Left ventricle myocardium inferior (tissue), 1 donor: ENCODE measurements at regions not wholly inside any gene's neighbourhood (a gene's known extent, or its start where the extent isn't known, plus 50 kb on each side); places are given as distances from the start of the nearest gene placed in this dataset.

Source experiments
- DNase-seq: peaks from one replicate; pipeline ENCODE4 v3.0.0-alpha.2; 2020
- H3K27ac ChIP-seq: fragments of 200-600 bp; replicated peaks from 2 replicates; pipeline ENCODE4 v1.8.0; 2021
- H3K27me3 ChIP-seq: fragments of 200-600 bp; 2 replicates; pipeline ENCODE4 v1.8.0; 2021; ENCODE audit warnings: low read depth
- H3K36me3 ChIP-seq: fragments of 200-600 bp; 2 replicates; pipeline ENCODE4 v1.8.0; 2021
- H3K4me1 ChIP-seq: fragments of 200-600 bp; 2 replicates; pipeline ENCODE4 v1.8.0; 2021
- H3K4me3 ChIP-seq: fragments of 200-600 bp; 2 replicates; pipeline ENCODE4 v1.8.0; 2021; ENCODE audit warnings: mild to moderate bottlenecking, moderate library complexity
- H3K9me3 ChIP-seq: fragments of 200-600 bp; replicated peaks from 2 replicates; pipeline ENCODE4 v1.8.0; 2021
- intact Hi-C: fragments of 100-400 bp; cut with micrococcal nuclease; formaldehyde crosslinking; loops from one replicate; pipeline ENCODE4 v1.11.0; 2022
- TF ChIP-seq, protein P1 (sequence below): fragments of 200-600 bp; IDR thresholded peaks from 2 replicates; pipeline ENCODE4 v1.8.0; 2021; ENCODE audit warnings: antibody characterized with exemption, mild to moderate bottlenecking, borderline replicate concordance
- donor health status: DM: no; HTN: yes; CAD: no; lungs with severe emphysema.

DNA sequence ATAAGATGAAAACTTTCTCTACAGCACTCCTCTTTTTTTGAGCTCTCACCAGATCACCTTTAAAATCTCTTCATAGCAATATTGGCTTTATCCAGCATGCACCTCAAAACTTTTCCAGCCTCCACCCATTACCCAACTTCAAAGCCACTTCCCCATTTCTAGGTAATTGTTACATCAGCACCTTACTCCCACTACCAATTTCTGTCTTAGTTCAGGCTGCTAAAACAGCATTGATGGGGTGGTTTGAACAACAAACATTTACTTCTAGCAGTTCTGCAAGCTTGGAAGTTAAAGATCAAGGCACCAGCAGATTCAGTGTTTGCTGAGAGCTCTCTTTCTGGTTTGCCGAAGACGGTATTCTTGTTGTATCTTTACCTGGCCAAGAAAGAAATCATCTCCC lies 114.0 kb upstream of the SLC39A10 start:
- Histone ChIP-seq H3K4me1 (no peaks in the 10 kb centered on the region), H3K4me3 (no peak overlapping the region), H3K36me3 (no peaks in the 10 kb centered on the region), H3K9me3 (peaks cover 9% of the 10 kb centered on the region), H3K27me3 (no peaks in the 10 kb centered on the region), H3K27ac (no peak overlapping the region)
- TF ChIP-seq, protein P1, sequence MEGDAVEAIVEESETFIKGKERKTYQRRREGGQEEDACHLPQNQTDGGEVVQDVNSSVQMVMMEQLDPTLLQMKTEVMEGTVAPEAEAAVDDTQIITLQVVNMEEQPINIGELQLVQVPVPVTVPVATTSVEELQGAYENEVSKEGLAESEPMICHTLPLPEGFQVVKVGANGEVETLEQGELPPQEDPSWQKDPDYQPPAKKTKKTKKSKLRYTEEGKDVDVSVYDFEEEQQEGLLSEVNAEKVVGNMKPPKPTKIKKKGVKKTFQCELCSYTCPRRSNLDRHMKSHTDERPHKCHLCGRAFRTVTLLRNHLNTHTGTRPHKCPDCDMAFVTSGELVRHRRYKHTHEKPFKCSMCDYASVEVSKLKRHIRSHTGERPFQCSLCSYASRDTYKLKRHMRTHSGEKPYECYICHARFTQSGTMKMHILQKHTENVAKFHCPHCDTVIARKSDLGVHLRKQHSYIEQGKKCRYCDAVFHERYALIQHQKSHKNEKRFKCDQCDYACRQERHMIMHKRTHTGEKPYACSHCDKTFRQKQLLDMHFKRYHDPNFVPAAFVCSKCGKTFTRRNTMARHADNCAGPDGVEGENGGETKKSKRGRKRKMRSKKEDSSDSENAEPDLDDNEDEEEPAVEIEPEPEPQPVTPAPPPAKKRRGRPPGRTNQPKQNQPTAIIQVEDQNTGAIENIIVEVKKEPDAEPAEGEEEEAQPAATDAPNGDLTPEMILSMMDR, result no peak
- intact Hi-C loops, result no loop called here
- no peak for DNase-seq

DNA sequence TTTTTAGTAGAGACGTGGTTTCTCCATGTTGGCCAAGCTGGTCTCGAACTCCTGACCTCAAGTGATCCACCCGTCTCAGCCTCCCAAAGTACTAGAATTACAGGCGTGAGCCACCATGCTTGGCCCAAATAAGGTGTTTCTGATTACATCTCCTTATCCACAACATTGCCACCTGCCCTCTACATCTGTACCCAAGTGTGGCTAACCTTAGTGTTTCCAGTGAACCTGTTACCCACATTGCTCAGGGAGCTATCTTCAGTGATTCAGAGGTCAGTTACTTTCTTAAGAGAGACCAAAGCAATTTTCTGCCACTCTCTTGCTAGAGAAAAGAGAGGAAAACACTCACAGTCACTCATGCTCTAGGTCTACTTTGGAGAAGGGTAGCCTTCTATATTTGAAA lies 115.0 kb upstream of the SLC39A10 start:
- no peak for DNase-seq
- no peaks in the 10 kb centered on the region for H3K4me1 ChIP-seq
- H3K27ac ChIP-seq, result no peak overlapping the region
- no peak overlapping the region for H3K4me3 ChIP-seq
- no peaks in the 10 kb centered on the region for H3K27me3 ChIP-seq
- no peaks in the 10 kb centered on the region for H3K36me3 ChIP-seq
- TF ChIP-seq, protein P1, result no peak
- intact Hi-C loops, result no loop called here
- H3K9me3 ChIP-seq, result no peaks in the 10 kb centered on the region

DNA sequence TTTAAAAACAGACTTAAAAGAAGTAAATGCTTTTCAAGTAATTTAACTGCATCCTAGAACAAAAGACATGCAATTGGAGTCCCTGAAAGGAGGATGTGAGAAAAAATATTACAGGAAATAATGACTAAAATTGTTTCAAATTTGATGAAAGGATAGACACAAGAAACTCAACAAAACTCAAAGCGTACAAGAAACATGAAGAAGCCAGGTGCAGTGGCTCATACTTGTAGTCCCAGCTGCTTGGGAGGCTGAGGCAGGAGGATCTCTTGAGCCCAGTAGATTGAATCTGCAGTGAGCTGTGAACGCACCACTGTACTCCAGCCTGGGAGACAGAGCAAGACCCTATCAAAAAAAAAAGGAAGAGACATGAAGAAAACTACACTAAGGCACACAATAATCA lies 118.1 kb upstream of the SLC39A10 start:
- intact Hi-C loops, result no loop called here
- Histone ChIP-seq H3K4me3 (no peak overlapping the region), H3K27me3 (no peaks in the 10 kb centered on the region), H3K36me3 (no peaks in the 10 kb centered on the region), H3K4me1 (peaks cover 11% of the 10 kb centered on the region), H3K9me3 (no peaks in the 10 kb centered on the region), H3K27ac (no peak overlapping the region)
- DNase-seq, result no peak
- TF ChIP-seq, protein P1, result no peak

DNA sequence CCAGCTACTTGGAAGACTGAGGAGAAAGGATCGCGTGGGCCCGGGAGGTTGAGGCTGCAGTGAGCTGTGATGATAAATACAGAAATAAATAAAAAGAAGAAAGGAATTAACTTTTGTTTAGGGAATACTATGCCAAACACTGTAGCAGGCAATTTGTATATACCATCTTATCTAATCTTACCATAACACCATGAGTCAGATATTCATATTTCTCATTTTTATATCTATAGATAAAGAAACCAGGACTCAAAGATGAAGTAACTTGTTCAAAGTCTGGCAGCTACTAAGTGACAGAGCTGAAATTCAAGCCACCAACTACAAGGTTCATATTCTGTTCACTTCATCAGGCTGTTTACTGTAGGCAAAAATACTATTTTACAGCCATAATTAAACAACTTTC lies 119.2 kb upstream of the SLC39A10 start:
- no peak overlapping the region for H3K4me3 ChIP-seq
- intact Hi-C loops, result no loop called here
- DNase-seq, result no peak
- H3K4me1 ChIP-seq, result peaks cover 17% of the 10 kb centered on the region
- H3K27ac ChIP-seq, result no peak overlapping the region
- no peaks in the 10 kb centered on the region for H3K27me3 ChIP-seq
- no peaks in the 10 kb centered on the region for H3K9me3 ChIP-seq
- TF ChIP-seq, protein P1, result no peak
- no peaks in the 10 kb centered on the region for H3K36me3 ChIP-seq

DNA sequence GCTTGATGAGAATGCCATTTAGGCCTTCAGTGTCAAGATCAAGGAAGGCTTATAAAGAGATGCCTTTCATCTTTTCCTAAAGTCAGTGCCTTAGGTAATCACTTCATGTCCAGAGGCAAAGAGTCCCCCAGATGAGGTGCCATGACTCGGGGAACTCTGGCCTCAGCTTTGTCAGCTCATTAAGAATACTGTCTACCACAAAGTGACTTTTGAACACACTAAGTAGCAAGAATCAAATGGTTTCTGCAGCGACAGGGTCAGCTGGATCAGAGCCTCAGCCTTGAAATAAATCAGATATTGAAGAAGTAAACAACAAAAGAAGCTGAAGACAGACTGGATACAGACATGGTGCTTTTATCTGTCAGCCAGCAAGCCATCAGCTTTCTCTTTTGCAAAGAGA lies 120.1 kb upstream of the SLC39A10 start:
- peaks cover 17% of the 10 kb centered on the region for H3K4me1 ChIP-seq
- intact Hi-C loops, result no loop called here

More for the DNA sequence above, 120.1 kb upstream of the SLC39A10 start:
- H3K27ac ChIP-seq, result no peak overlapping the region
- H3K9me3 ChIP-seq, result no peaks in the 10 kb centered on the region
- no peak for DNase-seq
- no peaks in the 10 kb centered on the region for H3K27me3 ChIP-seq
- H3K36me3 ChIP-seq, result no peaks in the 10 kb centered on the region
- no peak overlapping the region for H3K4me3 ChIP-seq
- TF ChIP-seq, protein P1, result no peak
